ENCODE measurements at regions not wholly inside any gene's neighbourhood (a gene's known extent, or its start where the extent isn't known, plus 50 kb on each side); places are given as distances from the start of the nearest gene placed in this dataset.

DNA sequence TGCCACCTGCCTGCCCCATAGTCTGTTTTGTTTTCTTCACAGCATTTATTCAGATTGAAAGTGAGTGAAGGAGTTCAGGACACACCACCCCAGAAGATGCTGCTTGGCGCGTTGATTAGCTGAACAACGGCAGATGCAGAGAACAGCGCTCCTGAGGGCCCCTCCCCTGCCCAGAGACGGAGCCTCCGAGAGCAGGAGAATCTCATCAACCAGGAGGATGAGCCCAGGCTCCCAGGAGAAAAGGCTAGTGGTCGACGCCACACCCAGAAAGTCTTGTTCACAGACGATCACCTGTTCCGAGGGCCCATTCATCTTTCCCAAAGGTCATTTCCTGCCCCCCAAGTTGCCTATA is 180.4 kb upstream of the PPP1R26 start:
- no peak for TF ChIP-seq LEF1 (IDR thresholded peaks at IDR 0.05; ENCODE audit: borderline replicate concordance)
- no peak for TF ChIP-seq SUZ12 (IDR thresholded peaks at IDR 0.05)
- CTCF ChIA-PET, result interaction anchor here (0.5 kb wide), 1 partner anchor 234 kb away, joined by 3 read pairs; no protein-coding TSS in a partner anchor
- POLR2A ChIA-PET, result no interaction called here
- no peak for DNase-seq (ENCODE audit: extremely low spot score)

DNA sequence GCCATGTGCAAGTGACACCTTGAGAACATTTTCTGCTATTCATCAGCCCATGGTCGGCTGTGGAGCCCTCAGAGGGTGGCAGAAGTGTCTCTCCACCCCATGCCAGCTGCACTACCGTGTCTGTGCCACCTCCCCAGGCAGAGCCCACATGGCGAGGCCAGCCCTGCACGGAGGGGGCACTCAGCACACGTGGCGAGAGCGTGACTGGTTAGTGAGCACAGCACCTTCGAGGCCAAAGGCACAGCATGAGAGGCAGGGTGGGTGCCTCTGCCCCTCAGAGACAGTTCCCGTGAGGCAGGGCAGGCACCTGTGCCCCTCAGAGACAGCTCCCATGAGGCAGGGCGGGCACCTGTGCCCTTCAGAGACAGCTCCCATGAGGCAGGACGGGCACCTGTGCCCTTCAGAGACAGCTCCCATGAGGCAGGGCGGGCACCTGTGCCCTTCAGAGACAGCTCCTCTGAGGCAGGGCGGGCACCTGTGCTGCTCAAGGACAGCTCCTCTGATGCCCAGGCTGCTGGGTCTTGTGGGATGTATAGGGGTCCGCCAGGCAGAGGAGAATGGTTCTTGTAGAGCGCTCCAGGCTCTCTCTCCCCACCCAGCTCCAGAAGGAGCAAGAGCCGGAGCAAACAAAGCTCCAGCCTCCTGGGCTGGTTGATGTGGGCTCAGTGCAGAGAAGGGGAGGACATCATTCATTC is 179.8 kb upstream of the PPP1R26 start:
- no peak for DNase-seq (ENCODE audit: extremely low spot score)
- CTCF ChIA-PET, result interaction anchor here (0.5 kb wide), 1 partner anchor 233 kb away, joined by 3 read pairs; no protein-coding TSS in a partner anchor
- POLR2A ChIA-PET, result no interaction called here
- no peak for TF ChIP-seq FOXM1 (IDR thresholded peaks at IDR 0.05; ENCODE audit: borderline replicate concordance)
- TF ChIP-seq TARDBP (IDR thresholded peaks at IDR 0.05), result no peak
- no peak for TF ChIP-seq BHLHE40 (IDR thresholded peaks at IDR 0.05; ENCODE audit: borderline replicate concordance)
- TF ChIP-seq, protein P1, sequence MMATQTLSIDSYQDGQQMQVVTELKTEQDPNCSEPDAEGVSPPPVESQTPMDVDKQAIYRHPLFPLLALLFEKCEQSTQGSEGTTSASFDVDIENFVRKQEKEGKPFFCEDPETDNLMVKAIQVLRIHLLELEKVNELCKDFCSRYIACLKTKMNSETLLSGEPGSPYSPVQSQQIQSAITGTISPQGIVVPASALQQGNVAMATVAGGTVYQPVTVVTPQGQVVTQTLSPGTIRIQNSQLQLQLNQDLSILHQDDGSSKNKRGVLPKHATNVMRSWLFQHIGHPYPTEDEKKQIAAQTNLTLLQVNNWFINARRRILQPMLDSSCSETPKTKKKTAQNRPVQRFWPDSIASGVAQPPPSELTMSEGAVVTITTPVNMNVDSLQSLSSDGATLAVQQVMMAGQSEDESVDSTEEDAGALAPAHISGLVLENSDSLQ (IDR thresholded peaks at IDR 0.05), result no peak
- no peak for TF ChIP-seq ZNF384 (IDR thresholded peaks at IDR 0.05)
- TF ChIP-seq SP1 (IDR thresholded peaks at IDR 0.05), result no peak
- no peak for TF ChIP-seq FOXA1 (IDR thresholded peaks at IDR 0.05)
- no peak for TF ChIP-seq HDGF (IDR thresholded peaks at IDR 0.05; ENCODE audit: borderline replicate concordance)
- no peak for TF ChIP-seq L3MBTL2 (conservative IDR thresholded peaks at IDR 0.05)
- TF ChIP-seq NFRKB (IDR thresholded peaks at IDR 0.05), result no peak
- TF ChIP-seq SUZ12 (IDR thresholded peaks at IDR 0.05), result no peak
- no peak for TF ChIP-seq ELF4 (IDR thresholded peaks at IDR 0.05)
- TF ChIP-seq FOXK2 (IDR thresholded peaks at IDR 0.05), result no peak

DNA sequence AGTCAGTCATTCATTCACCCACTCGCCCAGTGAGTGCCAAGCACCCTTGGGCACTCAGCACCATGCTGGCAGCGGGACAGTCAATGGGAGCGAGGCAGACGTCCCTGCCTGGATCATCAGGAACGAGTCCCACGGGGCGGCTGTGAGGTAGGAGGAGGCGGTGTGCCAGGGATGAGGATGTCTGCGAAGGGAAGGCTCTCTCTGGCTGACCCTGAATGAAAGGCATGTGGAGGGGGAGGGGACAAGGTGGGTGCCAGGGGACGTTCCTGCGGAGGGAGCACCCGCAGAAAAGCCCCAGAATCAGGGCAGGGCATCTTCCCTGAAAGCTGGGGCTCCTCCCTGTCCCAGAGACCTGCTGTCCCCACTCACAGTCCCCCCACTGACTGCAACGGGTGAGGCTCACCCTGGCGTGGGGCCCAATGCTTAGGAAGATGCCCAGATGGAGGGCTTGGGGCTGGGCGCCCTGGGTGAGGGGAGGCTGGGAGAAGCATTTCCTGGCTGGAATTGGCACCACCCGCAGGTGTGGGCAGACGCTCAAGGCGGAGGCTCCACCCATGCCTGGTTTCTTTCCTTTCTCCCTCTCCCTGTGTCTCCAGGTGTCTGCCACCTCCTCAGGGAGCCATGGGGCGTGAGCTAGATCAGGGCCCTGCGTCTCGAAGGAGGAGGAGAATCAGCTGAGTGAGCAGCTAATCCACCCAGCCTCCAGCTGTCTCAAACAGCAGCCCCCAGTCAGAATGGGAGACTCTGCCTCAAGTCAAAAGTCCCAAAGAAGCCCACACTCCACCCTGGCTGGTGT is 179.0 kb upstream of the PPP1R26 start:
- DNase-seq (ENCODE audit: extremely low spot score), result no peak
- TF ChIP-seq TARDBP (IDR thresholded peaks at IDR 0.05), result no peak
- TF ChIP-seq ARNT (IDR thresholded peaks at IDR 0.05), result no peak
- no peak for TF ChIP-seq FOXM1 (IDR thresholded peaks at IDR 0.05; ENCODE audit: borderline replicate concordance)
- no peak for TF ChIP-seq SP1 (IDR thresholded peaks at IDR 0.05)
- no peak for TF ChIP-seq LEF1 (IDR thresholded peaks at IDR 0.05; ENCODE audit: borderline replicate concordance)
- TF ChIP-seq L3MBTL2 (conservative IDR thresholded peaks at IDR 0.05), result no peak
- TF ChIP-seq, protein P1 (IDR thresholded peaks at IDR 0.05), result no peak
- TF ChIP-seq NFRKB (IDR thresholded peaks at IDR 0.05), result no peak
- TF ChIP-seq ELF4 (IDR thresholded peaks at IDR 0.05), result no peak
- TF ChIP-seq HDGF (IDR thresholded peaks at IDR 0.05; ENCODE audit: borderline replicate concordance), result no peak
- no peak for TF ChIP-seq CTBP1 (IDR thresholded peaks at IDR 0.05; ENCODE audit: borderline replicate concordance)
- no peak for TF ChIP-seq SUZ12 (IDR thresholded peaks at IDR 0.05)
- TF ChIP-seq FOXK2 (IDR thresholded peaks at IDR 0.05), result no peak
- no peak for TF ChIP-seq FOXA1 (IDR thresholded peaks at IDR 0.05)
- TF ChIP-seq ZNF384 (IDR thresholded peaks at IDR 0.05), result no peak
- TF ChIP-seq BHLHE40 (IDR thresholded peaks at IDR 0.05; ENCODE audit: borderline replicate concordance), result no peak
- ChIA-PET CTCF (no interaction called here), POLR2A (no interaction called here)

DNA sequence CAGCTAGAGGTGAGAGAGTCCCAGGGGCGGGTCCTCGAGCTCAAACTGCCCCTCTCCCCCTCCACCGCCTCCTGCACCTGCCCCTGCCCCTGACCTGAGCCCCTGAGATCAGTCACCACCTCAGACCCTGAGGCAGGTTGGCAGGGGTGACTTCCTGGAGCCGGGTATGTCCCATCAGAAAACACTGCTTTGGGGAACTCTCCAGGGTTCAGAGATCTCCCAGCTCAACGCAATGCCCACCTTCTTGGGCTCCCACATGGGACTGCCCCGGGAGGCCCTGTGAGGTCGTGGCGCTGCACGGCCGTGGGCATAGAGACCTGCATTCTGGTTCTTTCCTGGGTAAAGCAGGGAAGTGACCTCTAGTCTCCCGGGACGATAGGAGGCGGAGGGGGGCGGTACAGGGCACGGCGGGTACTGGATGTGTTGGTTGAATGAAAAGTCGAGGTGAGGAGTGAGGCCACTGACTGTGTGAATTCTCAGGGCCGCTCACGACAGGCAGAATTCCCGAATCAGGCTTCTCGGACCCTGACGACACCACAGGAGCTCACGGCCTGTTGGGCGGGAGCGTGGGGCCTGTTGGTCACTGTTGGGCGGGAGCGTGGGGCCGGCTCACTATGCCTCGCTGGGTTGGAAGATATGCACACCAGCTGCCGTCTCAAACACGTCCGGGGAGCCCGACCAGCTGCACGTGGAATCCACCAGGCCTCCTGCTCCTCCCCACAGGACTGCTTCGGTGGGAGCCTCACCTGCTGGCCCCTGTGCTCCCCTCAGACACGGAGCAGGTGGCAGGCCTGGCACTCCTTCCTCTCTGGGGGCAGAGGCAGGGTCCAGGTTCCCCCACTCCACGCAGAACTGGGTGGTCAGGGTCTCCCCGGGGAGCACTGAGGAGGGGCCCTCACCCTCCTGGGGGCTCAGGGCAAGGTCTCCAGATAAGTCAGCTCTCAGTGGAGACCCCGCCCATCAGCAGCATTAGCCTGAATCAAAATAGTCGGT is 178.0 kb upstream of the PPP1R26 start:
- CTCF ChIA-PET, result no interaction called here
- DNase-seq (ENCODE audit: extremely low spot score), result no peak
- POLR2A ChIA-PET, result no interaction called here
- TF ChIP-seq FOXK2 (IDR thresholded peaks at IDR 0.05) (no peak), ZNF384 (IDR thresholded peaks at IDR 0.05) (no peak)

DNA sequence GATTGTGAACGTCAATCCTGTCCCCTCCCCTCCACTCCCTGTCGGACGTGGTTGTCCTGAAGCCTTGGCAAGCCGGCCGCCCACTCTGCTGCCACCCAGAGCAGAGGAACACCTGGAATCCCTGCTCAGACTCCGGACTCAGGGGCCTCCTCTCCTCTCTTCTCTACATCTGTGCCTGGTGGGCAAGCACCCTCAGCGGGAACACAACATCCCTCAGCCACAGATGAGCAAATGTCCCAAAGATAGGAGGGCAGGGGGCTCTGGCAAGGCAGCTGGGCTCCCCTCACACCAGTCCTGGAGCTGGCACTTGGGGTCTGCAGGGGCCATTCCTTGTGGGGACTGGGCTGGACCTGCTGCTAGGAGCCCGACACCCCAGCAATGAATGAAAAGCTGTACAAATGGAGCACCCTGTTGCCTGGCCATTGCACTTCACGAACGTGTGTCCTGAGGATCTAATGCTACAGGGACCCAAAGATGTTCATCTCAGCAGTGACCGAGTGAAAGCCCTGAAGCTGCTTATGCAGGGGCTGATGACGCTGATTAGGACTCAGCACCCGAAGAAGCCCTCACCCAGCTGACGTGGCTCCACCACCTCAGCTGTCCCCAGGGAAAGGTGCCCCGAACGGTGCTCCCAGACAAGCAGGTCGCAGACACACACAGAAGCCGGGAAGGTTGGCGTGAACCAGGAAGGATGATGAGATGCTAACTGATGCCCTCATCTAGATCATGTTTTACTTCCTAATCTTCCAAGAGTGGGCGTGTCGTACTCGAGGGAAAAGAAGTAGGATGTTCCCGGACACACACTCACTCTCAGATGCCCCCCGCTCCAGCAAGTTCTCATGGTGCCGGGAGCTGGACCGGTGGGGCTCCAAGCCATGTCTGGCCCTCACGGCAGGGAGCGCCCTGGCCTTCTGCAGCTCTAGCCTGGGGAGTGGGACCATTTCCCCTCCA is 177.0 kb upstream of the PPP1R26 start:
- ChIA-PET POLR2A (no interaction called here), CTCF (no interaction called here)
- TF ChIP-seq NFRKB (IDR thresholded peaks at IDR 0.05), result no peak
- TF ChIP-seq SP1 (IDR thresholded peaks at IDR 0.05), result no peak
- TF ChIP-seq ELF4 (IDR thresholded peaks at IDR 0.05), result no peak
- no peak for TF ChIP-seq ZNF384 (IDR thresholded peaks at IDR 0.05)
- no peak for TF ChIP-seq BHLHE40 (IDR thresholded peaks at IDR 0.05; ENCODE audit: borderline replicate concordance)
- TF ChIP-seq HDGF (IDR thresholded peaks at IDR 0.05; ENCODE audit: borderline replicate concordance), result no peak
- TF ChIP-seq TARDBP (IDR thresholded peaks at IDR 0.05), result no peak
- no peak for TF ChIP-seq FOXM1 (IDR thresholded peaks at IDR 0.05; ENCODE audit: borderline replicate concordance)
- no peak for TF ChIP-seq CTBP1 (IDR thresholded peaks at IDR 0.05; ENCODE audit: borderline replicate concordance)
- no peak for TF ChIP-seq LEF1 (IDR thresholded peaks at IDR 0.05; ENCODE audit: borderline replicate concordance)
- TF ChIP-seq FOXK2 (IDR thresholded peaks at IDR 0.05), result no peak
- TF ChIP-seq ARNT (IDR thresholded peaks at IDR 0.05), result no peak
- TF ChIP-seq SUZ12 (IDR thresholded peaks at IDR 0.05), result no peak
- TF ChIP-seq, protein P1 (IDR thresholded peaks at IDR 0.05), result no peak
- TF ChIP-seq L3MBTL2 (conservative IDR thresholded peaks at IDR 0.05), result no peak
- TF ChIP-seq FOXA1 (IDR thresholded peaks at IDR 0.05), result no peak
- no peak for DNase-seq (ENCODE audit: extremely low spot score)

Data from HEK293T (cell line).